GM10266 (cell line): ENCODE measurements at regions not wholly inside any gene's neighbourhood (a gene's known extent, or its start where the extent isn't known, plus 50 kb on each side); places are given as distances from the start of the nearest gene placed in this dataset.
"Not testable (repeated sequence)": the region's sequence is repeated elsewhere in the genome, so short reads cannot be mapped to it uniquely, and the experiment has no call there.

Source experiments
- DNase-seq: peaks from one replicate; pipeline ENCODE4 v3.0.0; 2012; ENCODE audit errors: extremely low spot score
- TF ChIP-seq, protein P1 (sequence below): IDR thresholded peaks from 2 replicates; pipeline ENCODE4 v1.5.1; 2012; ENCODE audit warnings: mild to moderate bottlenecking, low read depth; ENCODE audit not compliant: control insufficient read depth, insufficient read depth; ENCODE audit errors: missing control alignments

DNA sequence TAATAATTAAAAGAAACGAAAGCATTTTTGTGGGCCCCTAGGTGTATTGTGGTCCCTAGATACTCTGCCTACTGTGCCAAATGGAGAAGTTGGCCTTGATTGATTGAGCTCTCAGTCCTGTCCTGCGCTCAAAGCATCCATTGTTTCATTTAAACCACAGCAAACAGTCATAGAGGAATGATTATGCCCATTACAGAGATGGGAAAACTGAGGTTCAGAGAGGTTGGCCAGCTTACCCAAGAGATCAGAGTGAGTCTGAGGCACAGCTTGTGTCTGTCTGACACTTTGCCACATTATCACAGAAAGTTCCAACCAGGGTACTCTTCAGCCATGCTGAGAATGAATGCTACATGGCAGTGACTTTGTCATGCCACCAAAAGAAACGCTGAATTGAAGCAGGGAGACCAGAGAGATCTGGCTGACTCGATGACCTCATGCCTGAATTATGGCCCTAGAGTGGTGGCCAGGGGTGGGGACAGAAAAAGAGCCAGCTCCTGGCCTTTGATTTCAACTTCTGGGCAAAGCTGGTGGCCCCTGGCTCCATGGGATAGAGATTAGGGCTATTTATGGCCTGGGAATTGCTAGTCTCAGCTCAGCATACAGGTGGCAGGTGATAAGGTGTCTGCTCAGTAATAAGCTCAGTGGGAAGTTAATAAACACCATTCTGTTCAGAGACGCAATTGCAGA lies 180.5 kb downstream of the MIAT start:
- TF ChIP-seq, protein P1, sequence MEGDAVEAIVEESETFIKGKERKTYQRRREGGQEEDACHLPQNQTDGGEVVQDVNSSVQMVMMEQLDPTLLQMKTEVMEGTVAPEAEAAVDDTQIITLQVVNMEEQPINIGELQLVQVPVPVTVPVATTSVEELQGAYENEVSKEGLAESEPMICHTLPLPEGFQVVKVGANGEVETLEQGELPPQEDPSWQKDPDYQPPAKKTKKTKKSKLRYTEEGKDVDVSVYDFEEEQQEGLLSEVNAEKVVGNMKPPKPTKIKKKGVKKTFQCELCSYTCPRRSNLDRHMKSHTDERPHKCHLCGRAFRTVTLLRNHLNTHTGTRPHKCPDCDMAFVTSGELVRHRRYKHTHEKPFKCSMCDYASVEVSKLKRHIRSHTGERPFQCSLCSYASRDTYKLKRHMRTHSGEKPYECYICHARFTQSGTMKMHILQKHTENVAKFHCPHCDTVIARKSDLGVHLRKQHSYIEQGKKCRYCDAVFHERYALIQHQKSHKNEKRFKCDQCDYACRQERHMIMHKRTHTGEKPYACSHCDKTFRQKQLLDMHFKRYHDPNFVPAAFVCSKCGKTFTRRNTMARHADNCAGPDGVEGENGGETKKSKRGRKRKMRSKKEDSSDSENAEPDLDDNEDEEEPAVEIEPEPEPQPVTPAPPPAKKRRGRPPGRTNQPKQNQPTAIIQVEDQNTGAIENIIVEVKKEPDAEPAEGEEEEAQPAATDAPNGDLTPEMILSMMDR: no peak
- no peak for DNase-seq

DNA sequence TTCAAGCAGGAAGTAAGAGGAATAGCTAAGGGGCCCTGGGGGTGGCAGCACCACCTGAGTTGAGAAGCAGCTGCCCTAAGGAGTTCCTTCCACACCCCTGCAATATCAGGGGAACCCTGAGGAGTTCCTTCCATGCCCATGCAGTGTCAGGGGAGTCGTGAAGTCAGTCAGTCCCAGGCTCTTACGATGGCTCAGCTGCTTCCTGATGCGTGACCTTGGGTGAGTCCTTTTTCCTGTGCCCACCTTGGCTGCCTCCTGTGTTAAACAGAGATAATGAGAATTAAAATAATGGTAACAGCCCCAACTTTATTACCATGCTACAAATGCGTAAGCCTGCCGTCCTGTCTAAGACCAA lies 181.1 kb downstream of the MIAT start:
- TF ChIP-seq, protein P1: no peak

DNA sequence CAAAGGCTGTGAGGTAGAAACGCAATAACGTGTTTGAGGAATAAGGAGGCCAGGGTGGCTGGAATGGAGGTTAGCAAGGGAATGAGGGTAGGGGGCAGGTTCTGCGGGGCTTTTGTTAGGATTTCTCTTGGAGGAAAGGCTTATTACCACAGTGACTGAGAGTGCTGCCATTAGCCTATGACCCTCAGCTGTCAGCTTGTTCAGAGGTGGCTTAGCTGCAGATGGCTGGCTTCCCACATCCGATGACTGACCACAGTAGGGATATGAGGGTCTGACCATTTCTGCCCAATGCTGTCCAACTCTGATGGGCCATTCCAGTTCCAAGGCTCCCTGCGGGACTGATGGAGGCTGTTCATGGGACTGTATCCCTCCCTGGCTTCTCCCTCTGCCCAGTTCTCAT lies 181.8 kb downstream of the MIAT start:
- TF ChIP-seq, protein P1: no peak
- DNase-seq: no peak

More for the DNA sequence above, 181.1 kb downstream of the MIAT start:
- no peak for DNase-seq

DNA sequence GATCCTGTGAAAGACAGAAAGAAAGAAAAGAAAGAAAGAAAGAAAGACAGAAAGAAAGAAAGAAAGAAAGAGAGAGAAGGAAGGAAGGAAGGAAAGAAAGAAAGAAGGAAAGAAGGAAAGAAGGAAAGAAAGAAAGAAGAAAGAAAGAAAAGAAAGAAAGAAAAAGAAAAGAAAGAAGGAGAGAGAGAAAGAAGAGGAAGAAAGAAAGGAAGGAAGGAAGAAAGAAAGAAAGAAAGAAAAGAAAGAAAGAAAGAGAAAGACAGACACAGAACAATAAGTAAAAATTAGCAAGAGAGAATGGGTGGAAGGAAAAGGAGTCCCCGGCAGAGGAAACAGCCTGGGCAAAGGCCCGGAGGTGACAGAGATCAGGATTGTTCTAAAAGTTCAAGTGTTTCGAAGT lies 183.4 kb downstream of the MIAT start:
- not testable (repeated sequence) for DNase-seq

DNA sequence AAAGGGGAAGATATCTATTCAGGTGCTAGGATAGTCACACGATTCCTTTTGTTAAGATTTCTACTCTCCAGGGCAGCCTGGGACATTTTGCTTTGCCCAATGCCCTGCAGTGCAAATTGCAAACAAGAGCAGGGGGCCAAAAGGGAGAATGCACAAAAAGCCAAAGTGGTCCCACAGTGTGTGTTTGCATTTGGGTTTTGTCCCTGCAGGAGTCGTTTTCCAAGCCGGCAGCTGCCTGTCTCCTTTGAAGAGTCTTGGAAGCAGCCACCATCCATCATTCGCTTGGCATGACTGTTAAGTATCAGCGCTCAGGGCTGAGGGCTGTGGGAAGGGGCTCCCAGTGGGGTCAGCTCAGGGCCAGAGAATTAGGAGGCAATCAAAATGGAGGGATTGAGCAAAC lies 184.7 kb downstream of the MIAT start:
- no peak for DNase-seq
- TF ChIP-seq, protein P1: no peak

DNA sequence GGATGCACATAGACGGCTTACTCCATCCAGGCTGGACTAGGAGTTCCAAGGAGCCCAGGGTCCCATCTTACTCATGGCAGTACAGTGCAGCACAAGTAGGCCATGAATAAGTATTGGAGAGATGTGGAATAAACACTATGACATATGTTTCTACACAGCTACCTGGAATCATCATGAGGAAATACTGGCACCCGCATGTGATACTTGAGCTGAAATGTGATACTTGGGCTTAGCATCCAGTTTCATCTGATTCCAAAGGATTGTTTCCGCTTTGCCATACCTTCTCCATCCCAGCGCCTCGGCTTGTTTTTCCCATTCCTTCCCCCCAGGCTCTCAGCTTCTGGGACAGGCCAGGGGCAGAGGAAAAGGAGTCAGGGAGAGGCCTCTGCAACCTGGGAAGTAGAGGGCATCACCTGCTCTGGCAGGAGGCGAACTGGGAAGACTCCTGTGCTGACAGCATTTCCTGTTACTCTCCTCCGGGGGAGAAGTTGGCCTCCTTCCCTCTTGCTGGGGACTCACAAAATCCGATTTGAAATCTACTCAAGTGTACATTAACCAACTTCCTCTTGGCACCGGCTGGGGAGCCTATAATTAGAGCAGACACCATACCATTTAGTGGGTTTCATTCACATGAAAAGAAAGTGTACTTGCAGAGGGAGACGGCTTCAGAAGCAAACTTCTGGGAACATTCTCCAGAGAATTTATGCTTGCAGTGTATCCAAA lies 187.8 kb downstream of the MIAT start:
- TF ChIP-seq, protein P1: no peak
- no peak for DNase-seq

DNA sequence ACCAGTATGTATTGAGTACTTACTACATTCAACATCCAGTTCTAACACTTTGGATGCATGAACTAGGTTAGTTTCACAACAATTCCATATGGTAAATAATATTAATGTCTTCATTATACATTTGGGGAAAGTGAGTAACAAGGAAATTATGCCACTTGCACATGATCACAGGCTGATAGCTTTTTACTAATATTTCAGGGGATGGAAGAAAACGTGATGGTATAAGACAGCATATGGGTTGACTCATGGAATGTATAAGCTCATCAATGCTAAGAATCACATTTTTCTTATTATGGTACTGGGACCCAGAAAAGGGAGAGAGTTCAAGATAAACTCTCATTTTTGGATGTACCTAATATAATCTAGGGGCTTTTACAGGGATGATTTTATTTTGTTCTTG lies 188.7 kb downstream of the MIAT start:
- DNase-seq: no peak
- TF ChIP-seq, protein P1: no peak
